HG03039 (cell line): ENCODE measurements at regions not wholly inside any gene's neighbourhood (a gene's known extent, or its start where the extent isn't known, plus 50 kb on each side); places are given as distances from the start of the nearest gene placed in this dataset.
"Not testable (repeated sequence)": the region's sequence is repeated elsewhere in the genome, so short reads cannot be mapped to it uniquely, and the experiment has no call there.

Experiments used
- ATAC-seq: cut with Tn5 transposase; IDR thresholded peaks from one replicate; pipeline ENCODE4 v1.9.1; 2021; ENCODE audit warnings: mild to moderate bottlenecking, moderate library complexity; ENCODE audit not compliant: unreplicated experiment

- ATAC-seq, result no peak
These were observed 393.1 kb upstream of the FRG1 start for GRCh38 chr4:189547559-189547958.

- ATAC-seq, result no peak
These were observed 392.1 kb upstream of the FRG1 start for GRCh38 chr4:189548484-189549125.

GRCh38 chr4:189551931-189552670, 388.6 kb upstream of the FRG1 start:
- not testable (repeated sequence) for ATAC-seq

- not testable (repeated sequence) for ATAC-seq
These were observed 380.1 kb upstream of the FRG1 start for GRCh38 chr4:189560605-189561004.

DNA sequence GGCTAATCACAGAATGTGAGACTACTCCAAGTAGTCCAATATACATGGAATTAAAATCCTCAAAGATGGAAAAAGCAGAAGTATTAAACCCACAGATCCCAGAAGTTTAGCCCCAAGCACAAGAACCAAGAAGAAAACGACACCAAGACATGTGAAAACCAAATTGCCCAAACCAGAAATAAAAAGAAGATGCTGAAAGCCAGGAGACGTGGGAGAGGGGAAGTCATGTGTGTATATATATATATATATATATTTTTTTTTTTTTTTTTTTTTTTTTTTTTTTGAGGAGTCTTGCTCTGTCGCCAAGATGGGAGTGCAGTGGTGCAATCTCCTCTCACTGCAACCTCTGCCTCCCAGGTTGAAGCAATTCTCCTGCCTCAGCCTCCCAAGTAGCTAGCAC, 376.9 kb upstream of the FRG1 start:
- not testable (repeated sequence) for ATAC-seq

- not testable (repeated sequence) for ATAC-seq
These were observed 374.4 kb upstream of the FRG1 start for GRCh38 chr4:189566271-189566670.

DNA sequence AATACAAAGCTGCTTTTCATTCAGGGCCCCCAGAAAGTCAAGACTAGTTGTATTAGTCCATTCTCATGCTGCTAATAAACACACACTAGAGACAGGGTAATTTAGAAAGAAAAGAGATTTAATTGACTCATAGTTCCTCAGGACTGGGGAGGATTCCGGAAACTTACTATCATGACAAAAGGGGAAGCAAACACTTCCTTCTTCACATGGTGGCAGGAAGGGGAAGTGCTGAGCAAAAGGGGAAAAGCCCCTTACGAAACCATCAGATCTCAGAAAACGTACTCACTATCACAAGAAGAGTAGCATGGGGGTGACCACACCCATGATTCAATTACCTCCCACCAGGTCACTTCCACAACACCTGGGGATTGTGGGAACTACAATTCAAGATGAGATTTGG, 373.8 kb upstream of the FRG1 start:
- ATAC-seq, result not testable (repeated sequence)

- ATAC-seq, result not testable (repeated sequence)
These were observed 361.0 kb upstream of the FRG1 start for GRCh38 chr4:189579645-189580044.

GRCh38 chr4:189586908-189587632, 353.6 kb upstream of the FRG1 start:
- ATAC-seq, result not testable (repeated sequence)

GRCh38 chr4:189589201-189589600, 351.5 kb upstream of the FRG1 start:
- not testable (repeated sequence) for ATAC-seq

- no peak for ATAC-seq
These were observed 347.8 kb upstream of the FRG1 start for GRCh38 chr4:189592890-189593289.

GRCh38 chr4:189597341-189597740, 343.3 kb upstream of the FRG1 start:
- ATAC-seq, result no peak

DNA sequence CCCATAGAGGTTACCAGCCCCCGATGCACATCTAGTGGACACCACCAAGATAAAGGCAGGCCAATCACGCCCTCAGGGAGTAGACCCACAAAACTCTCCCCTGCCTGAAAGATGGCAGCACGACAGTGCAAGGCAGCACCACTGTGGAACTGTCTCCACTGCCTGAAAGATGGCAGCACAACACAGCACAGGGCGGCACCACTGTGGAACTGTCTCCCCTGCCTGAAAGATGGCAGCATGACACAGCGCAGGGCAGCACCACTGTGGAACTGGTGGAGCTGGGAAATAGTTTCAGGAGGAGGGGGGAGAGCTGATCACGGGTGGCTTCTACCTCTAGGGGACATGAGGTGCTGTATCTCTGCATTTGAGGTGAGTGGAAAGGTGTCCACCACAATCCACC, 340.4 kb upstream of the FRG1 start:
- ATAC-seq, result no peak

DNA sequence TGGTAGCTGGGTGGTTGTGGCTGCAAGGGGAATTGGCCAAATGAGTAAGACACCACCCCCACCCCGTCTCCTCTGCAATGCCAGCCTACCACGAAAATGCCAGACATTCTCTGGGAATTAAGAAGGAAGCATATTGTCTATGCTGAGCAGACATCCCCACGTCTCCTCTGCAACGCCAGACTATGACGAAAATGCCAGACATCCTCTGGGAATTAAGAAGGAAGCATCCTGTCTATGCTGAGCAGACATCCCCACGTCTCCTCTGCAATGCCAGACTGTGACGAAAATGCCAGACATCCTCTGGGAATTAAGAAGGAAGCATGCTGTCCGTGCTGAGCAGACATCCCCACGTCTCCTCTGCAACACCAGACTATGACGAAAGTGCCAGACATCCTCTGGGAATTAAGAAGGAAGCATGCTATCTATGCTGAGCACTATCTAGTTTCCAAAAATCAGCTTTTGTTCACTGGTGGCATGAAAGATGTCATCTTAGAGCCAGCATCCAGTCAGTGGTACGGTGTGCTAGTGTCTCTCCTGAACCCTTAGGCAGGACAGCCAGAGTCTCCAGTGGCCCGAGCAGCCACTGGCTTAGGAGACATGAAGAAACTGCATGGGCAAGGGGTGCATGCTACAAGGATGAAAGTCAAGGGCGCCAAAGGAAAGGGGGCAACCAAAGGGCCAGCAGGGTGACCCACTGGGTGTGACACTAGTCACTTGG, 339.8 kb upstream of the FRG1 start:
- ATAC-seq, result no peak

DNA sequence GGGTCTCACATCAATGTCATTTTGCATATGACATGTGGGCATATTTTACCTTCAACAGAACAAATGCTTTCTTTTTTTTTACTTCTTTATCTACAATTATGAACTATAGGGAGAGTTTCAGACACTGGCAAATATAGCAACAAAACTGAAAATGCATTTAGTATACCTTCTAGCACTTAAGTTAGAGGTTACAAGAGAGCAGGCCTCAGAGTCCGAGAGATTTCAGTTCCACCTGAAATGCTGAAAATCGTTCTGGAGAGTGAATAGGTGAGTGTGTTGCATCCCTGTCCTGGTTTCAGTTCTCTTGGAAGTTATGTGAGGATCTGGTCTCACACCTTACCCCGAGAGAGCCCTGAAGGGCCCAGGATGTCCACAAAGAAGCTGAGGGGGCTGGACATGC, 337.8 kb upstream of the FRG1 start:
- ATAC-seq, result not testable (repeated sequence)

DNA sequence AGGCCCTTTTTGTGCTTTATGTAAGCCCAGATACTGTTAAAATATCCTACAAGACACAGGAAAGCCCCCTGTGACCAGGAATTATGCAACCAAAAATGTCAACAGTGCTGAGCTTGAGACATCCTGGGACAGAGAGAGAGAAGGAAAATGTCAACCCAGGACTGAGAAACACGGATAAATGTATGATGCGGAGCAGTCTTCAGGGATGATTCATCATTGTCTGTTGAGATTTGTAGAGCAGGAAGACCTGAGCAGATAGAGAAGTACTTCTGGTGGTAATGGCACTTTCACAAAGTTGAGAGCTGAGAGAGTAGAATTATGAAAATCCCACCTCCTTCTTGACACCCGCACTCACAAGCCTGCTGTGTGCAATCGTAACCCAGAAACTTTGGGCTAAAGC, 330.1 kb upstream of the FRG1 start:
- ATAC-seq, result not testable (repeated sequence)

DNA sequence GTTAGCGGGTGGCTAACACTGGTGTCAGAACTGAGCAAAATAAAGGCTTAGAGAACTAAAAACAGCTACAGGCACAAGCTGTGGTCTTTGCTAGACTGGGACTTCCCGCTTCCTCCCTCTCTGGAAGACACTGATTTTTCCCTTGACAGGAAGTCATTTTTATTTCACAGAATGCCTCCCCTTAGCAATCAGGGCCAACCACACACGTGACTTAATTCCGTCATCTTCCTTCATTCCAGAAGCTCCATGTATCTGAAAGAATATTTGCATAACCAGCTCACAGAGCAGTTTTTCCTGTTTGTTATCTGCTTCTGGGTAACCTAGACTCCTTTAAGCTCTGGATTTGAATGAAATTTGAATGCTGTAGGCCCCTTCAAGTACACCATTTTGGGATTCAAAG, 327.5 kb upstream of the FRG1 start:
- no peak for ATAC-seq

GRCh38 chr4:189615217-189615663, 325.4 kb upstream of the FRG1 start:
- no peak for ATAC-seq

DNA sequence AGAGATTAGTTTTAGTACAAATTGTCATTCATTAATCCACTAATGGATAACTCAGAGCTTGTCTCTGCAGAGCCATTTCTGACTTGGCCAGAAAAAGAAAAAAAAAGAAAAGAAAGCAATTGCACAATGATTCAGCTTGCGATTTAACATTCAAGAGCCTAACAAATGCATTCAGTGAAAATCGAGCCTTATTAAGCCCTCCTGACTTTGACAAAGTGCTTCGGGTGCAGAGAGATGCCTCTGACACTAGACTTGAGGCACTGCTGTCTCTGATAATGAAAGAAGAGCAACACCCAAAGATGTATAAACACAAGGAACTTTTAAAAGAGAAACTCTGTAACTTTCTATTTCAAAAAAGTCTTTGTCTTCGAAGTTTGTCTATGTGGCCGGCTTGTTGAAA, 322.9 kb upstream of the FRG1 start:
- ATAC-seq, result not testable (repeated sequence)

DNA sequence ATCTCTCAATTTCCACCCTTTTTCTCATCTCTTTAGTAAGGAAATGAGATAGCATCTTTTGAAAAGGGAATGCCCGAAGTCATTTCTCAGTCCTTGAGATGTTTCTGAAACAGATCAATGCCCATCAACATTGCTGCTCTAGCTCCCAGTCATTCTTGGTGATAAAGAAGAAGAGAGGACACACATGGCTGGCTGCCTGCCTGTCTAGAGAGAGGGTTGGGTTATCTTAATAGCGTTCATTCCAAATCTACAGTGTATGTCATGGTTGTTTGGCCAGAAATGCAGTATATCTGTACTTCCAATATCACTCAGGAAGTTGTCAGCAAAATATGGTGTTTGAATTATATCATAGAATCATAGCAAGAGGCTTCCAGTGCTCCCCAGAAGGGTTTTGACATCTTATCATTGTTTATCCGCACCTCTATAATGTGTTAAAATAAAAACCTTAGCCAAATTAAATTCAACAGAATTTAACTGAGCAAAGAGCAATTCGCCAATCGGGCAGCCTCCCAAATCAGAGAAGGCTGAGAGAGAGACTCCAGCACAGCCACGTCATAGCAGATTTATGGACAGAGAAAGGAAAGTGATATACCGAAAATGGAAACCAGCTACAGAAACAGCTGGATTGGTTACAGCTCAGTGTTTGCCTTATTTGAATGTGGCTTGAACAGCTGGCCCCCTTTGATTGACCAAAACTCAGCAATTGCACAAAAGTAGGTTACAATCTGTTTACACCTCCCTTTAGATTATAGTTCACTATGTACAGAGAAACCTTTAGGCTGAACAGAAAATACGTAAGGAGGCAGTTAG, 321.0 kb upstream of the FRG1 start:
- not testable (repeated sequence) for ATAC-seq
